Breast epithelium (tissue), 4 donors: ENCODE measurements at regions not wholly inside any gene's neighbourhood (a gene's known extent, or its start where the extent isn't known, plus 50 kb on each side); places are given as distances from the start of the nearest gene placed in this dataset.

Experiments used
- DNase-seq, 2 donors: peaks; one replicate each; pipeline ENCODE4 v3.0.0-alpha.2; 2019; ENCODE audit warnings: low spot score in 2 of 2
- H3K27ac ChIP-seq, 2 donors: fragments of 200-600 bp; sonication (generic) in 1 of 2; one replicate each; pipeline ENCODE4 v1.5.1; 2016 to 2019; ENCODE audit warnings: mild to moderate bottlenecking in 1 of 2
- H3K27me3 ChIP-seq, 2 donors: fragments of 200-600 bp; sonication (generic) in 1 of 2; one replicate each; pipeline versions ENCODE4 v1.5.1 to v1.6.0; 2017 to 2019; ENCODE audit warnings: control low read depth in 1 of 2, mild to moderate bottlenecking in 1 of 2
- H3K36me3 ChIP-seq: fragments of 200-600 bp; one replicate; pipeline ENCODE4 v1.5.1; 2019
- H3K4me1 ChIP-seq, 2 donors: fragments of 200-600 bp; sonication (generic); one replicate each; pipeline ENCODE4 v1.5.1; 2016 to 2019; ENCODE audit warnings: control low read depth in 1 of 2
- H3K4me3 ChIP-seq, 3 donors: fragments of 200-600 bp; sonication (generic); 1 replicate in 2 of 3; 2 replicates in 1 of 3; pipeline ENCODE4 v1.5.1; 2016 to 2019; ENCODE audit warnings: mild to moderate bottlenecking in 3 of 3, moderate library complexity in 2 of 3
- H3K9me3 ChIP-seq, 2 donors: fragments of 200-600 bp; sonication (generic) in 1 of 2; one replicate each; pipeline ENCODE4 v1.5.1; 2016 to 2019; ENCODE audit warnings: control low read depth in 1 of 2
- POLR2A ChIP-seq: fragments of 450-650 bp; IDR thresholded peaks from one replicate; pipeline ENCODE4 v1.6.1; 2016; ENCODE audit warnings: antibody characterized with exemption, mild to moderate bottlenecking, moderate library complexity
- POLR2AphosphoS5 ChIP-seq, 3 donors: sonication (generic); formaldehyde crosslinking; IDR thresholded peaks; one replicate each; pipeline ENCODE4 v1.6.1; 2017; ENCODE audit warnings: antibody characterized with exemption in 3 of 3
- intact Hi-C: fragments of 100-400 bp; cut with DNase I; formaldehyde crosslinking; loops from one replicate; pipeline ENCODE4 v1.15.1; 2023; ENCODE audit warnings: low total_unique reads
- TF ChIP-seq, protein P1 (sequence below), 3 donors: fragments of 450-650 bp; IDR thresholded peaks; one replicate each; pipeline ENCODE4 v1.5.1; 2016 to 2017; ENCODE audit warnings: antibody characterized with exemption in 3 of 3, mild to moderate bottlenecking in 3 of 3, moderate library complexity in 3 of 3

DNA sequence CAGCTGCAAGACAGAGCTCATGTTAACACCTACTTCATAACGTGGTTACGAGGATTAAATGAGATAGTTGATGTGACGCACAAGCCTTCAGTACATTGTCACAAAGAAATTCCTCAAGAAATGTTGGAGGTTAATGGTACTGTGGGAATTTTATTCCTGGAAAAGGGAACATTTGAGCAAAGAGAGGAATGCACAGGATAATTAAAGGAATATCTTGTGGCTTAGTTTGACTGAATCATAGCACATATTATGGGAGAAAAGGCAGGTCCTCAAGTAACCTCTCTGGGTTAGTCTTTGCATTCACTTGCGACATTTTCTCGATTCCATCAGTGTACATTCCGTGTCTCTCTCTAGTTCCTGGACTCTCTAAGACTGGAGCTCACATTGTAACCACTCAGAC is 300.2 kb upstream of the DUSP10 start:
- H3K27me3 ChIP-seq: no peaks in the 10 kb centered on the region
- no peaks in the 10 kb centered on the region for H3K4me1 ChIP-seq
- intact Hi-C loops: no loop called here
- no peak for TF ChIP-seq POLR2A
- TF ChIP-seq, protein P1, sequence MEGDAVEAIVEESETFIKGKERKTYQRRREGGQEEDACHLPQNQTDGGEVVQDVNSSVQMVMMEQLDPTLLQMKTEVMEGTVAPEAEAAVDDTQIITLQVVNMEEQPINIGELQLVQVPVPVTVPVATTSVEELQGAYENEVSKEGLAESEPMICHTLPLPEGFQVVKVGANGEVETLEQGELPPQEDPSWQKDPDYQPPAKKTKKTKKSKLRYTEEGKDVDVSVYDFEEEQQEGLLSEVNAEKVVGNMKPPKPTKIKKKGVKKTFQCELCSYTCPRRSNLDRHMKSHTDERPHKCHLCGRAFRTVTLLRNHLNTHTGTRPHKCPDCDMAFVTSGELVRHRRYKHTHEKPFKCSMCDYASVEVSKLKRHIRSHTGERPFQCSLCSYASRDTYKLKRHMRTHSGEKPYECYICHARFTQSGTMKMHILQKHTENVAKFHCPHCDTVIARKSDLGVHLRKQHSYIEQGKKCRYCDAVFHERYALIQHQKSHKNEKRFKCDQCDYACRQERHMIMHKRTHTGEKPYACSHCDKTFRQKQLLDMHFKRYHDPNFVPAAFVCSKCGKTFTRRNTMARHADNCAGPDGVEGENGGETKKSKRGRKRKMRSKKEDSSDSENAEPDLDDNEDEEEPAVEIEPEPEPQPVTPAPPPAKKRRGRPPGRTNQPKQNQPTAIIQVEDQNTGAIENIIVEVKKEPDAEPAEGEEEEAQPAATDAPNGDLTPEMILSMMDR (IDR thresholded peaks at IDR 0.05): no peak
- TF ChIP-seq POLR2AphosphoS5 (IDR thresholded peaks at IDR 0.05): no peak
- H3K36me3 ChIP-seq: no peaks in the 10 kb centered on the region
- H3K9me3 ChIP-seq: no peaks in the 10 kb centered on the region
- H3K4me3 ChIP-seq: no peak overlapping the region
- DNase-seq: no peak
- no peak overlapping the region for H3K27ac ChIP-seq

DNA sequence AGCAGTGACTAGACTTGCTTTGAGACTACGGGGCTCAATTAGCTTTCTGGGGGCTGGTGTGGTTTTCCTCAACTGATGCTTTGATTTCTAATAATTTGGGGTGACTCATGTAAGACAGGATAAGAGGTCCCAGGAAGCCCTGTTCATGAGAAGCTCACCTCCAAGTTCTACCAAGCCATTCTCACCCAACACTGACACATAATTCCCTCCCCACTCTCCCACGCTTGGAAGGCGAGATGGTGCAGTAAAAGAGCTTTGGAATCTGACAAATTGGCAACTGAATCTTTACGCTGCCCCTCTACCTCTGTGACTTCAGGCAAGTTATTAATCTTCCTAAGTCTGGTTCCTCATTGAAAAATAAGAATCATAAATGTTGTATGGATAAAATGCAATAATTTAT is 299.1 kb upstream of the DUSP10 start:
- Histone ChIP-seq H3K27ac (no peak overlapping the region), H3K27me3 (no peaks in the 10 kb centered on the region), H3K36me3 (no peaks in the 10 kb centered on the region), H3K4me1 (no peaks in the 10 kb centered on the region), H3K4me3 (no peak overlapping the region), H3K9me3 (no peaks in the 10 kb centered on the region)
- intact Hi-C loops: no loop called here
- TF ChIP-seq POLR2A: no peak
- TF ChIP-seq, protein P1 (IDR thresholded peaks at IDR 0.05): no peak
- DNase-seq: no peak

DNA sequence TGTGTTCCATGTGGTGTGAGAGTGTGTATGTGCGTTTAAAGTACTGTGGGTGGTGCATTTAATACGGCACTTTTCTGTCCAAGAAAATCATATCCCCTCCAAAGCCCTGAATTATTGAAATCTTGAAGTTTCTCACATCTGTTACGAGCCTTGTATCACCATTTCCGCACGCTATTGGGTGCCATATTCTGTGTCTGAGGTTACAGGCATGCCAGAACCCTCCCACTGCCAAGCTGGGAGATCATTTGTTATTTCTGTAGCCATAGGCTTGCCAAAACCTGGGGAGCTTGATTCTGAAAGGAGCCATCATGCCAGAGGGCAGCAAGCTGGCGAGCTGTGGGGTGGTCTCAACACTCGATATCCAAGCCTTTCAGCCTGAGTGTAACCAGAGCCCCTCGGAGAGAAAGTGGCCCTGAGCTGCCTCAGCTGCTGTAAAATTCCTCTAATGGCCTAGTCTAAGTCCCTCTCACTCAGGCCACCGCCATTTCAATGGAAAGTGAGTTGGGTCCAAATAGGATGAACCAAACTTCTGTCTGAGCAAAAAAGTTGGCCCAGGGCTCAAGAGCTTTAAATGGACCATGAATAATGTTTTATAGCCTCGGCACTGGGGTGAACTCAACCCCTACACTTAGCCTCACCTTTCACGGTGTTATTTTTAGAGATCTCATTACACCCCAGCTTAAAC is 298.4 kb upstream of the DUSP10 start:
- TF ChIP-seq POLR2AphosphoS5 (IDR thresholded peaks at IDR 0.05): no peak
- TF ChIP-seq, protein P1 (IDR thresholded peaks at IDR 0.05): no peak
- no peak for TF ChIP-seq POLR2A
- intact Hi-C loops: no loop called here
- Histone ChIP-seq H3K27me3 (no peaks in the 10 kb centered on the region), H3K4me3 (no peak overlapping the region), H3K27ac (no peak overlapping the region), H3K9me3 (no peaks in the 10 kb centered on the region), H3K4me1 (no peaks in the 10 kb centered on the region), H3K36me3 (no peaks in the 10 kb centered on the region)
- DNase-seq: no peak

DNA sequence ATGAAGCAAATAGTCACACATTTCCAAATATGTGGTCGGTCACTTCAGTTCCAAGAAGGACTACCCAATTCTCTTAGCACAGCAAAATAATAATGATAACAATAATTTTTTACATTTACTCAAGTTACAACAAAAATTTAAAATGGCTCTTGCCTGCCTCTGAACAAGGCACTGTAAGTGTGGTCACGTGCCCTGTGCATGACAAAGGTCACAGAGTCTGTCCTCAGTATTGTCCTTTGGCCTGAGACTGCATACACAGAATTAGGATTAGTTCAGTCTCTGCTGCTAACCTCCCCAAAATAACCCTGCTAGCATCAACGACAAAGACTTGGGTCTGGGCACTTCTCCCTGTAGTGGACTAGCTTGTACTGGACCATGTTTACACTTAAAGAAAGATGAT is 297.1 kb upstream of the DUSP10 start:
- H3K36me3 ChIP-seq: no peaks in the 10 kb centered on the region
- TF ChIP-seq POLR2A (no peak), POLR2AphosphoS5 (IDR thresholded peaks at IDR 0.05) (no peak)
- no peak overlapping the region for H3K4me3 ChIP-seq
- H3K9me3 ChIP-seq: no peaks in the 10 kb centered on the region
- no peak overlapping the region for H3K27ac ChIP-seq
- no peaks in the 10 kb centered on the region for H3K27me3 ChIP-seq
- intact Hi-C loops: no loop called here
- no peaks in the 10 kb centered on the region for H3K4me1 ChIP-seq
- DNase-seq: no peak

DNA sequence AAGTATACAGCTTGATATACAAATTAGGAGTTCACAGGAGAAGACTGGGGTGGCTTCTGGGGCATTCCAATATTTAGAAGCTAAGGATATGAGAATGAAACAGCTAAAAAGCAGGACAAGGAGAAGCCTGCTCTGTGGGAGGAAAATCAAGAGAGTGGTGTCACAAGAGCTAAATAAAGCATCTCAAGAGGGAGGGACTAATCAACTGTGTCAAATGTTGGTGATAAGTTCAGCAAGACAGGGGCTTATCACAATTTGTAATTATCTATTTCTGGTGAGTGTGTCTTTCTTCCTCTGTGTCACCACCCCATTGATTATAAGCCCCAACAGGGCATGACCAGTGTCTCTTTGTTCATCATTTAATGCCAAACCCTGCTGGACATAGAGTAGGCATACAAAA is 295.8 kb upstream of the DUSP10 start:
- Histone ChIP-seq H3K9me3 (no peaks in the 10 kb centered on the region), H3K4me1 (no peaks in the 10 kb centered on the region), H3K36me3 (no peaks in the 10 kb centered on the region), H3K27ac (no peak overlapping the region), H3K27me3 (no peaks in the 10 kb centered on the region), H3K4me3 (no peak overlapping the region)
- intact Hi-C loops: no loop called here
- no peak for DNase-seq
- TF ChIP-seq POLR2AphosphoS5 (IDR thresholded peaks at IDR 0.05): no peak
- TF ChIP-seq, protein P1 (IDR thresholded peaks at IDR 0.05): no peak
- no peak for TF ChIP-seq POLR2A

DNA sequence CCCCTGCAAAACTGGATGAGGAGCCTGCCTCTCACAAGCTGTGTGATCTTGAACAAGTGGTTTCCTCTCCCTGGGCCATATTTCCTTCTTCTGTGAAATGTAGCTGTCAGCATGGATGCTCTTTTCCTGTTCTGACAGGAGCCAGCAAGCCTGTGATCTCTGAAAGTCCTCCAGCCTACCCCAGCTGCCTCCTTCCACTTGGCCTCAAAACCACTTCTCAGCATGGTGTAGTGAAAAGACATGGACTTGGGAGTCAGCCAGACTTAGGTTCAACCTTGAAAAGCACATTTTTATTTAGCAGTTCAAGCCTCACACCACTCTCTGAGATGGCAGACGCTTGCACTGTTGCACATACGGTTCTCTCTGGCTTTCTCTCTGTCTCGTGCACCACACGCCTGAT is 292.9 kb upstream of the DUSP10 start:
- Histone ChIP-seq H3K9me3 (no peaks in the 10 kb centered on the region), H3K27ac (no peak overlapping the region), H3K27me3 (no peaks in the 10 kb centered on the region), H3K36me3 (no peaks in the 10 kb centered on the region), H3K4me1 (no peaks in the 10 kb centered on the region), H3K4me3 (no peak overlapping the region)
- no peak for DNase-seq
- intact Hi-C loops: no loop called here
- TF ChIP-seq, protein P1 (IDR thresholded peaks at IDR 0.05): no peak
- no peak for TF ChIP-seq POLR2AphosphoS5 (IDR thresholded peaks at IDR 0.05)
